GM23248 (cell line): ENCODE measurements at regions not wholly inside any gene's neighbourhood (a gene's known extent, or its start where the extent isn't known, plus 50 kb on each side); places are given as distances from the start of the nearest gene placed in this dataset.

Experiments
- DNase-seq: peaks from one replicate; pipeline ENCODE4 v3.0.0-alpha.2; 2015
- H2AFZ ChIP-seq: fragments of 200-600 bp; sonication (generic); 2 replicates; pipeline ENCODE4 v1.6.1; 2016; ENCODE audit warnings: antibody characterized with exemption
- H3F3A ChIP-seq: fragments of 200-600 bp; sonication (generic); 2 replicates; pipeline ENCODE4 v1.6.1; 2016; ENCODE audit warnings: mild to moderate bottlenecking, antibody characterized with exemption, mixed run types; ENCODE audit not compliant: insufficient read depth
- H3K27ac ChIP-seq: fragments of 200-600 bp; sonication (generic); 2 replicates; pipeline ENCODE4 v1.5.1; 2016; ENCODE audit warnings: mild to moderate bottlenecking
- H3K27me3 ChIP-seq: fragments of 200-600 bp; sonication (generic); replicated peaks from 2 replicates; pipeline ENCODE4 v1.6.1; 2016; ENCODE audit warnings: mild to moderate bottlenecking; ENCODE audit not compliant: insufficient read depth
- H3K36me3 ChIP-seq: fragments of 200-600 bp; sonication (generic); 2 replicates; pipeline ENCODE4 v1.6.1; 2016; ENCODE audit warnings: low read depth, mild to moderate bottlenecking
- H3K4me1 ChIP-seq: fragments of 200-600 bp; sonication (generic); 2 replicates; pipeline ENCODE4 v1.6.1; 2016; ENCODE audit warnings: mild to moderate bottlenecking; ENCODE audit not compliant: insufficient read depth
- H3K4me2 ChIP-seq: fragments of 200-600 bp; sonication (generic); one replicate; pipeline ENCODE4 v1.6.1; 2016; ENCODE audit warnings: mild to moderate bottlenecking; ENCODE audit not compliant: unreplicated experiment
- H3K4me3 ChIP-seq: fragments of 200-600 bp; sonication (generic); 2 replicates; pipeline ENCODE4 v1.5.1; 2016; ENCODE audit warnings: mild to moderate bottlenecking
- H3K79me2 ChIP-seq: fragments of 200-600 bp; sonication (generic); 2 replicates; pipeline ENCODE4 v1.6.1; 2016; ENCODE audit warnings: mild to moderate bottlenecking; ENCODE audit not compliant: insufficient read depth
- H3K9ac ChIP-seq: fragments of 200-600 bp; sonication (generic); 2 replicates; pipeline ENCODE4 v1.6.1; 2016; ENCODE audit warnings: mild to moderate bottlenecking
- H3K9me2 ChIP-seq: fragments of 200-600 bp; sonication (generic); 2 replicates; pipeline ENCODE4 v1.6.1; 2016; ENCODE audit warnings: mixed run types, mild to moderate bottlenecking, moderate library complexity; ENCODE audit not compliant: insufficient read depth
- H3K9me3 ChIP-seq: fragments of 200-600 bp; sonication (generic); one replicate; pipeline ENCODE4 v1.6.1; 2017; ENCODE audit warnings: low read depth
- H4K20me1 ChIP-seq: fragments of 200-600 bp; sonication (generic); 2 replicates; pipeline ENCODE4 v1.6.0; 2016; ENCODE audit not compliant: insufficient read depth
- EZH2 ChIP-seq: fragments of 200-600 bp; sonication (generic); IDR thresholded peaks from 2 replicates; pipeline ENCODE4 v1.6.1; 2018; ENCODE audit warnings: antibody characterized with exemption, mild to moderate bottlenecking; ENCODE audit not compliant: insufficient read depth, poor library complexity, severe bottlenecking
- EZH2phosphoT487 ChIP-seq: fragments of 200-600 bp; sonication (generic); IDR thresholded peaks from 2 replicates; pipeline ENCODE4 v1.6.1; 2018; ENCODE audit warnings: antibody characterized with exemption, moderate library complexity, mild to moderate bottlenecking, low read depth; ENCODE audit not compliant: insufficient read depth
- WGBS, 2 experiments: methylation state at CpG; one replicate each; pipeline ENCODE4 v1.1.6; 2015 to 2017; ENCODE audit warnings: low lambda C conversion rate in 2 of 2, low coverage in 1 of 2; ENCODE audit errors: missing lambda C conversion rate in 2 of 2; 5-methylcytosine and 5-hydroxymethylcytosine counted together
- in situ Hi-C: fragments of 300-500 bp; cut with MboI; formaldehyde crosslinking; loops from 2 replicates; pipeline ENCODE4 v1.15.0; 2020

GRCh38 chr4:107473126-107473525, 246.9 kb downstream of the PAPSS1 start:
- no peak for DNase-seq
- no peaks in the 10 kb centered on the region for H3K79me2 ChIP-seq
- no peaks in the 10 kb centered on the region for H3K9me2 ChIP-seq
- WGBS, 2 experiments, result 0 to 4% methylated on average over 1 of the region's 1 CpG
- H3K27me3 ChIP-seq, result no peaks in the 10 kb centered on the region
- no peaks in the 10 kb centered on the region for H4K20me1 ChIP-seq
- no peak overlapping the region for H3K4me2 ChIP-seq
- H3K9me3 ChIP-seq, result no peaks in the 10 kb centered on the region
- H3K27ac ChIP-seq, result no peak overlapping the region
- no peak for TF ChIP-seq EZH2phosphoT487
- H3K4me3 ChIP-seq, result no peak overlapping the region
- no peaks in the 10 kb centered on the region for H3K36me3 ChIP-seq
- no peak overlapping the region for H3K9ac ChIP-seq
- H3F3A ChIP-seq, result no peaks in the 10 kb centered on the region
- H2AFZ ChIP-seq, result no peak overlapping the region
- in situ Hi-C loops, result no loop called here
- H3K4me1 ChIP-seq, result no peaks in the 10 kb centered on the region

GRCh38 chr4:107472265-107472948, 247.6 kb downstream of the PAPSS1 start:
- Histone ChIP-seq H3K4me2 (no peak overlapping the region), H3F3A (no peaks in the 10 kb centered on the region), H4K20me1 (no peaks in the 10 kb centered on the region), H3K27me3 (no peaks in the 10 kb centered on the region), H3K9me3 (no peaks in the 10 kb centered on the region), H2AFZ (no peak overlapping the region), H3K79me2 (no peaks in the 10 kb centered on the region), H3K4me3 (no peak overlapping the region), H3K36me3 (no peaks in the 10 kb centered on the region), H3K9ac (no peak overlapping the region), H3K27ac (no peak overlapping the region), H3K9me2 (no peaks in the 10 kb centered on the region), H3K4me1 (no peaks in the 10 kb centered on the region)
- in situ Hi-C loops, result no loop called here
- TF ChIP-seq EZH2 (no peak), EZH2phosphoT487 (no peak)
- no peak for DNase-seq
- 0 to 6% methylated on average over 1 of the region's 1 CpG for WGBS, 2 experiments

GRCh38 chr4:107470173-107470572, 249.9 kb downstream of the PAPSS1 start:
- Histone ChIP-seq H3K9me2 (no peaks in the 10 kb centered on the region), H3K27ac (no peak overlapping the region), H3K4me2 (no peak overlapping the region), H3K27me3 (no peaks in the 10 kb centered on the region), H3K79me2 (no peaks in the 10 kb centered on the region), H4K20me1 (no peaks in the 10 kb centered on the region), H3K36me3 (no peaks in the 10 kb centered on the region), H3F3A (no peaks in the 10 kb centered on the region), H3K4me1 (no peaks in the 10 kb centered on the region), H3K9ac (no peak overlapping the region), H3K4me3 (no peak overlapping the region), H3K9me3 (no peaks in the 10 kb centered on the region), H2AFZ (no peak overlapping the region)
- TF ChIP-seq EZH2, result no peak
- TF ChIP-seq EZH2phosphoT487, result no peak
- 60 to 61% methylated on average over 3 of the region's 3 CpGs for WGBS, 2 experiments
- in situ Hi-C loops, result no loop called here
- DNase-seq, result no peak

DNA sequence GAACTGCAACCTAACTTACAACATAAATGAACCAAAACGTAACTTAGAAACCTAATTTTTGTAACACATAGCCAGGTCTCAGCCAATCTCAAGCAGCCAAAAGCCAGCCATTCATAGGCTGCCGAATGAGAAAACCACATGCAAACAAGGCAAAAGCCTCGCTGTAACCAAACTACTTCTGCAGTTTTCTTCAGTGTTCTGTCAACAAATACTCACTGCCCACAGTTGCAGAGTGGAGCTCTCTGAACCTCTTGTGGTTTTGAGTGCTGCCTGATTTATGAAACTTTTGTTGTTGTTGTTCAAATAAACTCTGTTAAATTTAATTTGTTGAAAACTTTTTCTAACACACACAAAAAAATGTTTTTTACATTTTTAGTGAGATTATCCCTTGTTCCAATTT, 251.2 kb downstream of the PAPSS1 start:
- in situ Hi-C loops, result no loop called here
- no peaks in the 10 kb centered on the region for H3K36me3 ChIP-seq
- H2AFZ ChIP-seq, result no peak overlapping the region
- H3K27me3 ChIP-seq, result no peaks in the 10 kb centered on the region
- DNase-seq, result no peak
- no peaks in the 10 kb centered on the region for H3K79me2 ChIP-seq
- no peak overlapping the region for H3K9ac ChIP-seq
- no peak overlapping the region for H3K4me3 ChIP-seq
- no peaks in the 10 kb centered on the region for H3K4me1 ChIP-seq
- no peaks in the 10 kb centered on the region for H3K9me2 ChIP-seq
- H3F3A ChIP-seq, result no peaks in the 10 kb centered on the region
- no peak overlapping the region for H3K27ac ChIP-seq
- no peak for TF ChIP-seq EZH2
- TF ChIP-seq EZH2phosphoT487, result no peak
- WGBS, 2 experiments, result 49 to 56% methylated on average over 3 of the region's 3 CpGs
- no peak overlapping the region for H3K4me2 ChIP-seq
- H3K9me3 ChIP-seq, result no peaks in the 10 kb centered on the region
- no peaks in the 10 kb centered on the region for H4K20me1 ChIP-seq

DNA sequence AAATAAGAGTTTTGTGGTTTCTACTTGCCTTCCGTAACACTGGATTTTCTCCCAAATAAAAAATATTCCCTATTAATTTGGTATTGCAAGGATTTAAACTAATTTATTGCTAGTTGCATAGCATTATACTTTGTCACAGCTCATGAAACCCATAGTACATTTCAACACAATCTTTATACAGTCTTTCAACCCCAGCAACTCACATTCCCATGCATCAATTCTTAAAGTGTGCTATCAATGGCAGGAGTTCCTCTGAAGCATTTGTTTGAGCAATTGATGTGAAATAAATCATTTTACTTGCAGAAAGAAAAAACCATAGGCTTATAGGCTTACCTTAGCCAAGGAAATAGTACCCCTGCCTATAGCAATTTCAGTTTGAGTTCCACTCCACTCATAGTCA, 251.9 kb downstream of the PAPSS1 start:
- H3K9me2 ChIP-seq, result no peaks in the 10 kb centered on the region
- no peaks in the 10 kb centered on the region for H3F3A ChIP-seq
- H4K20me1 ChIP-seq, result no peaks in the 10 kb centered on the region
- H2AFZ ChIP-seq, result no peak overlapping the region
- no peaks in the 10 kb centered on the region for H3K4me1 ChIP-seq
- no peaks in the 10 kb centered on the region for H3K27me3 ChIP-seq
- H3K4me2 ChIP-seq, result no peak overlapping the region
- H3K36me3 ChIP-seq, result no peaks in the 10 kb centered on the region
- H3K79me2 ChIP-seq, result no peaks in the 10 kb centered on the region
- no peak for TF ChIP-seq EZH2
- no peak overlapping the region for H3K9ac ChIP-seq
- WGBS, 2 experiments, result 80 to 86% methylated on average over 1 of the region's 1 CpG
- no peak for DNase-seq
- no peak overlapping the region for H3K27ac ChIP-seq
- H3K9me3 ChIP-seq, result no peaks in the 10 kb centered on the region
- H3K4me3 ChIP-seq, result no peak overlapping the region
- in situ Hi-C loops, result no loop called here
